CD4-positive, alpha-beta T cell treated with Interleukin-1 beta for 1 hour (primary cell): ENCODE measurements at regions not wholly inside any gene's neighbourhood (a gene's known extent, or its start where the extent isn't known, plus 50 kb on each side); places are given as distances from the start of the nearest gene placed in this dataset.
A peak's percentile ranks its signal among the peaks of the same experiment; 100 is the strongest.

ENCODE experiments used
- DNase-seq, 2 donors: peaks; one replicate each; pipeline ENCODE4 v3.0.0-alpha.2; 2020 to 2022

DNA sequence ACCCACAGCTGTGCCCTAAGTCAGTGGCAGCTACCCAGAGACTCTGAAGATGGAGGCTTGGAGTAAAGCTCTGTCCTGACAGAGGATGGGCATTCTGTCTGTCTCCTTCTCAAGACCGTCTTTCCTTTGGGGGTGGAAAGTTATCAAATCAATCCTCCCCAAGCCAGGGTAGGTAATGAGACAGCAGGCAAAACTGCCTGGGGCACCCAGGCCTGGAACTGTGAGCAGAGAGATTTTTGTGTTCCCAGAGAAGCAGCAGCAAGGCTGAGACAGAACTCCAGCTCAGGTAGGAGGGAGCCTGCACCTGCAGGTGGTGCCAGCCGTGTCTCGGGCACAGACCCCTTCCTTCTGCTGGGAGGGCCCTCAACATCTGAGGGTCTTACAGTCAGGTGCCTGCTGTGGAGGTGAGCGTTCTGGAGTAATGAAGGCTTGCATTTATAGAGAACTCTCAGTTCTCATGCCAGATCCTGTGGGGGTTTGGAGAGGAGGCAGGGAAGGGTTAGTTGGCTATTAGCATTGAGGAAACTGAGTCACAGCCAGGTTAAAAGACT is 95.6 kb downstream of the RIPK4 start:
- DNase-seq, result no peak

DNA sequence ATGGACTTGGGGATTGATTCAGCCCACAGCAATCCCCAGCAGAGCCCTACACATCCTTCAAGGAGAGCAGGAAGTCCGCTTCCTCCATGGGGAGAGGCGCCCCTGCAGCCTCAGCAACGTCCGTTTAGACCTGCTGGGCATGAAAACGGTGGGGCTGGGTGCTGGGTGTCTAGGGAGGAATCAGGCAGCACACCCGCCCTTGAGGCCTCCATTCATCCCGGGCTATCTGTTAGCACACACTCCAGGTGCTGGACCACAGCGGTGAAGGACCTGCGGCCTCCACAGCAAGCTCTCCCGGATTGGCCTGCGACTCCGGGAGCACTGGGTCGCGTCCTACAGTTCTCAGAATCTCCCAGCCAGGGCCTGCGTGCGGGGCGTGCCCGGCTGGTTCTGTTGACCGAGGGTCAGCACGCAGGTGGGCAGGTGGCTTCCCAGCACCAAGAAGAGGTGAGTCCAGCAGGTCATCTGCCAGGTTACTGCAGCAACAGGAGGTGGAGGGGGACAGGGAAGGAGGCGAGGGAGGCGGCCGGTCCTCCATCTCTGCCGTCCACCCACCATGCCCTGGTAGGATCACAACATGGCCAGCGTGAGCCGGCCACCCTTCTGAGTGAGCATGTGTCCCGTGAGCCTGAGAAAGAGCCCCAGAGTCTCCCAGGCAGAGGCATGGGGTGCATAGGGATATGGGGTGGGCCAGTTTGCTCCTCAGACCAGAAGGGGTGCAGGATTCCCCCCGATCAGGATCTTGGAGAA is 96.6 kb downstream of the RIPK4 start:
- DNase-seq, result no peak

DNA sequence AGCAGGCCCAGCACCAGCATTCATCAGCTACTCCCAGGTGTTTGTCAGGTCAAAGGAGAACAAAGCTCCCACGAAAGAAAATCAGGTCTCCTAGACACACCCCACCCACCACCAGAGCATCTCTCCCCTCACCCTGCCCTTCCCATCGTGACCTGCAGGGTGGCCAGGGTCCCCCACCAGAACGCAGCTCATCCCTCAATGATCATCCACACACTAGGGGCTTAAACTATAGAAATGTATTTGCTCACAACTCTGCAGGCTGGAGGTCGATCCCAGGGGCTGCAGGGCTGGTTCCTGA is 97.4 kb downstream of the RIPK4 start:
- DNase-seq, result no peak

DNA sequence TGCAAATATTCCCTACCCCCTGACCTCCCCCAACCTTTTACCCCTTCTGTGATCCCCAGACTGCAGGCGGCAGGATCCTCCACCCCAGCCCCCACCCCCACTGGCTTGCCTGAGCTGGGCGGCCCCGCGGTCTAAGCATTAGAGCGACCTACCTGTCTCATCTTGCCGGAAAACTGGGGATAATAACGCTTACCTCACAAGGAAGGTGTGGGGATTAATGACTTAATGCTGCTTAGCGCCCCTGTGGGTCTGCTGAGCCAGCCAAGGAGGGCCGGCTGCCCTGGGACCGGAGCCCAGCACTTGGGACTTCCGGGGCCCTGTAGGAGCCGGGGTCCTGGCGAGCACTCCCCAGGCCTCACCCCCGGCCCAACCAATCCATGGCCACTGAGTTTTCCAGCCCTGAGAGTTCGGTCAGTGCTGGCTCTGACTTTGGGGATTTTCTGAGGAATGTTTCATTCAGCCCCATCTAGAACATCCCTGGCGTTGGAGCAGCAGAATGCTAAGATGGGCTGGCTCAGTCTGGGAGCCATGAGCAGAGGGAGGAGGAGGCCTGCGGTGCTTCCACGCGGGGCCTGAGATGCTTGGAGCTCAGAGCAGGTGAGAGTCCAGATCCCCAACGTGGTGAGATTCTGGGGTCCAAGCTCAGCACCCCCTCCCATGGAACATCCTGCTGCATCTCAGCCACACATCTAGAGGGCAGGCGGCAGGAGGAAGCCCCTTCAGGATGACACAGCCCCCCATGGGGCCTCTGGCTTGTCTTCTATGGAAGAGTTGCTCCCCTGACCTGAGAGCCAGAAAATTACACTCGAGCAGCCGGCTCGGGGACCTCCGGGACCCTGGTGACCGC is 97.9 kb downstream of the RIPK4 start:
- DNase-seq, result no peak

DNA sequence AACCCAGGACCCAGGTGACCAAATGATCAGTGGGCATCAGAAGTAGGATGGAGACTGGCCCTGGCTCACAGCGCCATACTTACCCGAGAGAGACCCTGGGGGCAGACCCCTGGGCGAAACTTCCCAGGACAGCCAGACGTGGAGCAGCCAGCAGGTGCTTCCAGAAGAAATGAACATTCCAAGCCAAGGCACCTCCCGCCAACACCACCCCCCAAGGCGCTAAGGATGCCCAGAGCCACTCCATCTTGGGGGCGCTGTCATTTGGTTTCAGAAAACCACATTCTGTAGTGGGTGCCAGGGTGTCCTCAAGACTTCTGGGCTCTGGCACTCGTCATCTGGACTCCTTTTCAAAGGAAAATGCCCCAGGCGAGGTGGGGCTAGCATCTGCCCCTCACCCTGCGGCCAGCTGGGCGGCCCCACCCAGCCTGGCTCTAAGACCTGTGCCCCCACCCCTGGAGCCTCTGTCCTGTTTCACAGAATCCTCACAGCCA is 98.8 kb downstream of the RIPK4 start:
- no peak for DNase-seq

DNA sequence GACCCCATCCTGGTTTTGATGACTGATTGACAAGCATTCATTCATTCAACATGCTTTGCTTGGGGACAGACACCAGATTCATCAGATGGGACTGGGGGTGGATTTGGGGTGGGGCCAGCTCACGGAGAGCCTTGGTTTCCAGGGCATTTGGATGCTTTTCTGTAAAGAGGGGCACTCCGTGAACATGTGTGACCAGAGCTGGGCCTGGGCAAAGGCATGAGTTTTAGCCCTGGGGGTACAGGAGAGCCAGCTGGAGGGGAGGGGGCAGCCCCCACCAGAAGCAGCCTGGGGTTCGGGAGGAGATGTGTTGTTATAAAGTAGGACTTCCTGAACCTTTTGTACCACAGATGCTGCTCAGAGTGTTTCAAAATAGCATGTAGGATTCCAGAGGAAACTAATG is 99.7 kb downstream of the RIPK4 start:
- DNase-seq, result no peak

DNA sequence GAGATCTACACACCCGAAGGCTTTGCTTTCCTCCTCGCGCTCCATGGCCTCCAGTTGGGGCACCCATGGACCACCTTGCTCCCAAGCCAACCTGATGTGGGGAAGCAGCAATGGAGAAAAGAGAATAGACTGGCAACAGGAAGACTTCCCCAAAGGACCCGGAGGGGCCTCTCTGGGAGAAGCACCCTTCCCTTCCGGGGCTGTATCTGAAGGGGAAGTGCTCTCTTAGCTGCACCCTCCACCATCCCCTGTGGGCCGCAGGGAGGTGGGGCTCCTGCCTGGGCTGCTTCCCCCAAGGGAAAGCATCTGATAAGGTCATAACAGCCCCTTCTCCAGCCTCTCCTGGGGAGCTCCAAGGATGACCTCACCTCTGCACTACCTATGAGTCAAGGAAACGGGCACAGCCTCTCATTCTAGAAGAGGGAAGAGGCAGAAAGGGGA is 100.2 kb downstream of the RIPK4 start:
- DNase-seq, result peak; percentile 1 to 31

DNA sequence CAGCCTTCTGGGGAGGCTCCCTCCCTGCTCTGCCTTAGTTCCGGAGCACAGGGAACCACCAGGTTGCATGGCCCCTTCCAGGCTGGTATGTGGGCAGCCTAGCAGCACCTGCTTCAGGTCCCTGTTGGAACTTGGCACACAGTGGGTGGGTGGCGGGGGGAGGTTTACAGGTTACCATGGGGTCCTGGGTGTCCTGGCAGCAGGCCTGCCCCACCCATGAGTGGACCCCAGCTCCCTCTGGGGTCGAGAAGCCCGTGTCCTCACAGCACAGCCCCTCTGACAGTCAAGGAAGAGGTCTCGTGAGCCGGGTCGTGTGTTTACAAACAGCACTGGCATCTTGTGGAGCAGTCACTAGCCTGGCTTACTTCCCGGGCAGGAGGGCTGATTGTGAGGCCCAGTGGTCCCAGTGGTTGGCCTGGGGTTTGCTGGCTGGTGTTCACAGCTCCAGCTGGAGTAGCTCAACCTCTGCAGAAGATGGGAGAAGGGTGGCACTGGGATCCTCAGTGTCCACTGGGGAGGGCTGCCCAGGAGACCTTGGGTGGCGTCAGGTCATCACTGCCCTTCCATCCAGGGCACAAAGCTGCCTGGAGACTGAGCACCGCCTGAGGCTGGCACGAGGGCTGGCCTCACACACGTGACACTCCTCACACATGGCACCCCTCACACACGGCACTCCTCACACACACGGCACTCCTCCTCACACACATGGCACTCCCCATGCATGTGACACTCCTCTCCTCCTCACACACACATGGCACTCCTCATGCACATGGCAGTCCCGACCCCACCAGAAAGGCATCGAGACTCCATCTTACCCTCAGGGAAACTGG is 100.9 kb downstream of the RIPK4 start:
- DNase-seq, result no peak

DNA sequence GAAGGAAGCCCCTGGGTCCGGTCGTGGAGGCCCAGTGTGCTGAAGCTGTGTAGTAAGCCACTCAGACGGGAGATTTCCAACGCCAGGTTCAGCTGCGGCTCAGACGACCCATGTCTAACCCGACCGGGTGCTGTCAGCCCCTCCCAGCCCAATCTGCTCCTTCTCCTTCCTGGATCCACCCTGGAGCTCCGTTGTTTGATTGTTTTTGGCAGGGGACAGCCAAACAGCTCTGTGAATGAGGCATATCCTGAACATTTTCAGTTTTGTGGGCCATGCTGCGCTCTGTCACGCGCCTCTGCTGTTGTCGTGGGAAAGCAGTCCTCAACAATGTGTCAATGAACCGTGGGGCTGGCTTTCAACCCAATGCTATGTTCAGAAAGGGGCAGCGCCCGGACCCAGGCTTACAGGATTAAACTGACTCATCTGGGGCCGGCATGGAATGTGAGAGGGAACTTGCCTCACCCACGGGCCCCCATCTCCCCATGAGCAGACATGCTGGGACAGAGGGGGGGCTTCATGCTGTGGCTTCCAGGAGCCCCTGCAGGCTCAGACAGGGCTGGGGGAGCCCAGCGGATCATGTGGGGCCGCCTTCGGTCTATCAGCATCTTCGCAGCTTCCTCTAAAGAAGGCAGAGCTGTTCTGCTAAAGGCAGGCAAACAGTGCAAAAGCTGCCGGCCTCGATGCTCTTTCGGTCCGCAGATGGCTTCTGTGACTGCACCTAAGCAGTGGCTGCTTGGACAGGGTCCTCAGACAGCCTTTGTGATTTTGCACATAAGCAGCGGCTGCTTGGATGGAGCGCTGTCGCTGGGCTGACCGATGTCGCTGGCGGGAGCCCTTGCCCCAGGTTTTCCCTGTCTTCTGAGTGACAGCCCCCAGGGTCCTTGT is 101.7 kb downstream of the RIPK4 start:
- no peak for DNase-seq

DNA sequence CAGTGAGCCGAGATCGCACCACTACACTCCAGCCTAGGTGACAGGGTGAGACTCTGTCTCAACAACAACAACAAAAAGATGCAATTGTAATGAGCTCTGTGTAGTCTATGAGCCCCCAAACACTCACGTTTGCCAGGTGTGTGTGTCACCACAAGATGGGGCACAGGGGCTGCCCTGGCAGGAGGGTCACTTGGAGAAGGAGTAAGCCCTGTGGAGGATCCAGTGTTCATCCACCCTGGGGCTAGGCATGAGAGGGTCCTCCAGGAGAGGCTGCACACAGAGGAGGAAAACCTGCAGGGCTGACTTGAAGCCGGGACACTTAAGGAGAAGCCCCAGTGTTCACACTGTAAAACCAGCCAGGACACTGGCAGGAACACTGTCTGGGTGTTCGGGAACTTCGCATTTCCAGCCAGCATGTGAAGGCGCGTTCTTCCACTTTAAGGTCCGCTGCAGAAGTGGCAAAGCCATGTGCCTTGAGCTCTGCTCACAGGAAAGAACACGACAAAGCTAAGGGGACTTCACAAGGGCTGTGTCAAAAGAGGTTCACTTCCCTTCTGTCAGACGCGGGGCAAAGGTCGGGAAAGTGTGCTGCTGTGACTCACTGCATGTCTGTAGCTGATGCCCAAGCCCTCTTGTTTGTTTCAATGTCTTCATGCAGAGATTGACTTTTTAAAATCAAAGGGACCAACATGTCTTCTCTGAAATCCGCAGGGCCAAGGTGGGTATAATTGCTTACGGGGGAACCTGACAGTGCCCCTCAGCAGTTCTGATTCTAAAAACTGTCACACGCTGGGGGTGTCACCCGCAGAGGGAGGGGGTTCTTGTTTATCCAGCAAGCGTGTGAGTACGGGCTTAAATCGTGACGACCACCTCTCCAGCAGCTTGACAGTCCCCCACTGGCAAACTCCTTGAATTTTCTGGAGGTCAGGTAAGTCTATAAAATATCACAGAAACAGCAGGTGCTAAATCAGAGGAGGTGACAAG is 102.8 kb downstream of the RIPK4 start:
- peak; percentile 5 to 64 for DNase-seq

DNA sequence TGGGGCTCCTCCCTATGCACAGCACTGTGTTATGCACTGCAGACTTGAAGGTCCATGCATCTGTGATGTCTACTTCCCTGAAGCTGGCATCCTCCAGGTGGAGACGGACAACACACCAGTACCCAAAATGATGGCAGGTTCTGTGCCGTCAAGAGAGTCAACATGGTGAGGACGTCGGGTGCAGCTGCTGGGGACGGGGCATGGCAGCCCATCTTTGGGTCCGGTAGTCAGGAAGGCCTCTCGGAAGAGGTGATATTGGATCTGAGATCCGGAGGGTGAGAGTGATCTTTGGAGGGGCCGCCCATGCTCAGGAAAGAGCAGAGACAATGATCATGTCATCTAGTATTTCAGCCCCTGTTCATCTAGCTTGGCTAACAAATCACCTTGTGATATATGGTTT is 104.1 kb downstream of the RIPK4 start:
- DNase-seq, result no peak

DNA sequence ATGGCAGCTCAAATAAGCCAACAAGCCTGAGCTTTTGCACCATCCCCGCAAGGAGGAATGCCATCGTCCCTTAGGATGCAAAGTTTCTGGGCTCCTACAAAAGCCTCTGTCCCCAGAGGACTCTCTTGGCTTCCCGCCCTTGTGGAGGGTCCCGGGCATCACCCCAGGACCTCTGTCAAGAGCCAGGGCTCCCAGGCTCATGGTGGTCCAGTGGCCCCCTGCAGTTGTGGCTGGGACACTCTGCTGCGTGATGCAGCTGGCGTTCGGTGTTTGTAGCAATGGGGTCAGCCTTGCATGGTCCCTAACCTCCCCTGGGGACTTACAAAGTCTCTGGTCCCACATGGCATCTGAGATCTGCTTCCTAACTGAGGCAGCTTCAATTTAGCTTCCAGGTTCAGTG is 104.7 kb downstream of the RIPK4 start:
- no peak for DNase-seq

DNA sequence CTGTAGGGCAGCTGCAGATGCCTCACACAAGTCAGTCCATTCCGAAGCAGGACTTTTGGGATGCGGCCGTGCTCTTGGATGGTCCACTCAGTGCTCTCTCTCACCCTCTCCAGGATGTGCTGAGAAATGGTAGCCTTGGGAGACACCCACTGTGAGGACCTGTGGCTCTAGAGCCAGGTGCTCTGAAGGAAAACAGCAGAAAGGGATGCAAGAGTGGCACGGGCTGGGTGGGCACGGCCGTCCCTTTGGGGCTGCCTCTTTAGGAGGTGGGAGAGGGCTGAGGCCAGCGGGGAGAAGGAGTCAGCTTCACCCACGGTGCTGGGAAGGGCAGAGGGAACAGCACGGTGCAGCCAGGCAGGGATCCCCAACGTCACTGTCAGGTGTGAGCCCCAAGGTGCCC is 106.1 kb downstream of the RIPK4 start:
- DNase-seq, result no peak

DNA sequence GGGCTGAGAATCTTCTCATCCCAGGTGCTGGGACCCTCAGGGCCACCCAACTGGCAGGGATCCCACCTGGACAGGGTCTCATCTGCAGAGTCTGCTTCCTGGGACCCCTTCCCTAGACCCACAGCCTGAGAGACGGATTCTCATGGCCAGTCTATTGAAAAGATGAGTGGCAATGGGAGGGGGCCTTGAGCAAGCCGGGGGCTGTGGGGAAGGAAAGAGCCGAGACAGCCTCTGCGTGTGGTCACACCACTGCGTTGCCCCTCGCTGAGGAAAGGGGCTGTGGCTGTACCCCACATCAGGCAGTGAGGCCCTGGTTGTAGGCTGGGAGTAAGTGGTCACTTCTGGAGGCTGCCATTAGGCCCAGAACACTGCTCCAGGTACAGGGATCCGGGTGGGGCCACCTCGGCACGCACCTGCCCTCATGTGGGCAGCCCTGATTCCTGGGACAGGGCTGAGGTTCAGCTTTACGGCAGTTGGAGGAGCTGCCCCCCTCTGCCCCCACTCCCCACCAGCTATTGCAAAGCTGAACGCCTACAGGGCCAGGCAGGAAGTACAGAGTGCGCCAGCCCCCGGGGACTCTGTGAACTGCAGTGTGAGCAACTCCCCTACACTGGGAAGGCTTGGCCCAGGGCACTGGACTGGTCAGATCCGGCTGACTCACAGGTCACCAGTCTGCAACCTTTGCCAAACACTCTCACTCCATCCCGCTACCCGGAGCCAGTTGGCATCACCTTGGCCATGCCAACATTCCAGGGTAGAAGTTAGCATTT is 106.9 kb downstream of the RIPK4 start:
- DNase-seq, result no peak

DNA sequence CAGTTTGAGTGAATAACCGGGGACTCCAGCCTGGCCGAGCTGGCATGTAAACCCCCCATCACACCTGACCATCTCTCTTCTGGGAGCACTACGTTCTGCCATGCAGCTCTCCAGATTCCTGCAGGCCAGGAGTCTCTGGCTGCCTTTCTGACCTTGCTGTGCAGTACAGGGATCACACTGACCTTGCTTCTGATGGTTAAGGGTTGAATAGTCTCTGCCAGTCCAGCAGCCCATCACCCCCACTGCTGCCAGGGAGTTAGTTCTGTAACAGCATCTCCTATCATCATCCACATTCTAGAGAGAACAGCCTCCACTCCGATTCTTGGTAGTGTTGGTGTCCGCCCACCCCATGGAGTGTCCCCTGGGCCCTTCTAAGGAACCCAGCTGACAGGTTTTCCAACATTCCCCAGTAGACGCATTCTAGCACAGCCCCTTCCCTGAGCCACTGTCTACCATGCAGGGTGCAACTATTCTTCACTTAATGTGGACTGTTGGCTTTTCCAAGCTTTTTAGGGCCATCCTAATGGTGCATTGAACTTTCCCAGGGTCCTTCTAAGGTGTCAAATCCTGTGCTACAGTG is 109.8 kb downstream of the RIPK4 start:
- DNase-seq, result no peak

DNA sequence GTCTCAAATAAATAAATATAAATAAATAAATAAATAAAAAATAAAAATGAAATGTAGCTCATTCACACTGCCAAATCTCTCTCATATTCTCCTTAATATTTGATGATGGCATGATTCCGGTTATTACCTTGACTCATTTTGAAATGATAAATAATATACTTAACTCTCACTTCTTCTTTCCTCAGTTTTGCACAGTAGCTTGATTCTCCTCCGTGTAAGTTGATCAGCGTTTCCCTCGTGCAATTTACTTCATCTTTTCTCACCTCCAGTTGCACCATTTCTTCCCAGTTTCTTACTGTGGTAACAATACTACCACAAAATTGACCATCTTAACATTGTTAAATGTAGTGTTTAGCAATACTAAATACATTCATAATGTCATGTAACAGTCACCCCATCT is 111.6 kb downstream of the RIPK4 start:
- no peak for DNase-seq

DNA sequence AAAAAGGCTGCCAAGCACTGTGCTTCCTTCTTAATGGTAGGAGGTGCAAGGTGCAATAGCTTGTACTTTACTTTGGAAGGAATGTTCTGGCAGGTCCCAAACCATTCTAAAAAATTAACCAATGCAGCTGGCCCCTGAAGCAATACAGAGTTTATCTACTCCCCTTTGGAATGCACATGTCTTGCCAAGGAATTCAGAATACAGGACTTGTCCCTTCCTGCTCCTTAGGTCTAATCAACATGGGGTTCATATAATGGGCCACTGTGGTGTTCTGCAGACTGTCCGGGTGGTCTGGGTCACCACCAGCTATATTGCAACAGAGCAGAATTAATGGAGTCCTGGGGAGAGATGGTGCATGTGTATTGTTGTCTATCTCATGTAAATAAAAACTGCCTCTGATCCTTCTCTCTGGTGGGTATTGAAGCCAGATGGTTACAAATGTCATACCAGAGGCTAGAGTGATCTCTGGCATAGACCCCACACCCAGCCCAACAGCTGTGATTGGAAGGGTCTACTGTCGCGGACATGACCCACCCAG is 112.8 kb downstream of the RIPK4 start:
- DNase-seq, result no peak

DNA sequence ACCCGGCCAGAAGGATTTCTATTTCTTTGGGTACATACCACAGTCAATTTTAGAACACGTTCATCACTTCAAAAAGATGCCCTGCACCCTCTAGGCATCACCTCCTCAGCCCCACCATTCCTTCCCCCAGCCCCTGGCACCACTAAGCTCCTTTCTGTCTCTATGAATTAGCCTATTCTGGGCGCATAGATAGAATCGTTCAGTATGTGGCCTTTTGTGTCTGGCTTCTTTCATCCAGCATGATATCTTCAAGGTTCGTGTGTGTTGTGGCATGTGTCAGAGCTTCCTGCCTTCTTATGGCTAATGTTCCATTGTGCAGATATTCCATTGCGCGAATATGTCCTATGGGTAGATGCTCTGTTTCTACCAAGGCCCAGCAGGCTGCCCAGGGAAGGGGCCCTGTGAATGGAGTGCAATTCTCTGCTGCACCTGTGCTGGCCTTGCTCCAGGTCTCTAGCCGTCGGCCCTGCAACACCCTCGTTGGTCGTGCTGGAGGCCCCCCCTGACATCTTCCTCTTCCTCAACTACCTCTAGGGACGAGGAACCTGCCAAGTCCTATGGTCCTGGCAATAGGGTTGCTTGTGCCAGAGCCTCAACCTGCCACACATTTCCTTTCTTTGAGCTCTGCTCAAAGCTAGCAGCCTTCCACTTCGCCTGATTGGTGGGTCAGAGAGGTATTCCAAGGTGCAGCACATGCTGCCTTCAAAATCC is 113.5 kb downstream of the RIPK4 start:
- no peak for DNase-seq

DNA sequence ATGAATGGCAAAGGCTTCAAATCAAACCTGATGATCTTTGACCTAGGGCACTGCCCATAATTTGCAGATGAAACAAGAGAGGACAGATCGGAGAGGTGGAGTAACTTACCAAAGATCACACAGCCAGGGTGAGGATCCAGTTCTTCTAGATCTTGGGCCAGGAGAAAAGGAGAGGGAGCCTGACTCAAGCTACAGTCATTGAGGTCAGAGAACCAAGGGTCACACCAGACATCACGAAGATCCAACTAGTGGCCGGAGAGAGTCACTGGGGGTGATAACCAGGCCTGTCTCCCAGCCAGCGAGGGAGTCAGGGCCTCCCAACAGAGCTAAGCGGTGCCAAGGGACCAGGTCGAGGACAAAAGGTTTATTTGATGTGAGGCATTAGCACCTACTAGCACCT is 115.0 kb downstream of the RIPK4 start:
- DNase-seq, result no peak
